Neural cell (in vitro differentiated cells): ENCODE measurements at regions not wholly inside any gene's neighbourhood (a gene's known extent, or its start where the extent isn't known, plus 50 kb on each side); places are given as distances from the start of the nearest gene placed in this dataset.

ENCODE experiments used
- EP300 ChIP-seq: fragments of 450-650 bp; conservative IDR thresholded peaks from 2 replicates; pipeline ENCODE4 v1.6.1; 2014; ENCODE audit warnings: antibody characterized with exemption, mild to moderate bottlenecking, moderate library complexity; ENCODE audit not compliant: poor library complexity, severe bottlenecking
- EZH2 ChIP-seq: fragments of 200-600, 300-800 bp; shearing (Covaris generic), sonication (generic); IDR thresholded peaks from 2 replicates; pipeline ENCODE4 v1.6.1; 2014; ENCODE audit warnings: antibody characterized with exemption, low read length, borderline replicate concordance, mild to moderate bottlenecking; ENCODE audit not compliant: insufficient read depth, poor library complexity, severe bottlenecking
- MXI1 ChIP-seq: fragments of 450-650 bp; conservative IDR thresholded peaks from 2 replicates; pipeline ENCODE4 v1.6.1; 2014; ENCODE audit warnings: antibody characterized with exemption, mild to moderate bottlenecking; ENCODE audit not compliant: poor library complexity, severe bottlenecking
- POLR2AphosphoS5 ChIP-seq: IDR thresholded peaks from 2 replicates; pipeline ENCODE4 v1.6.1; 2012
- TAF1 ChIP-seq: IDR thresholded peaks from 2 replicates; pipeline ENCODE4 v1.6.1; 2012; ENCODE audit warnings: low read depth
- TF ChIP-seq, protein P1 (sequence below): fragments of 450-650 bp; IDR thresholded peaks from 2 replicates; pipeline ENCODE4 v1.5.1; 2014; ENCODE audit warnings: antibody characterized with exemption, mild to moderate bottlenecking, moderate library complexity; ENCODE audit not compliant: poor library complexity, severe bottlenecking
- TF ChIP-seq, protein P2 (sequence below): IDR thresholded peaks from 2 replicates; pipeline ENCODE4 v1.6.1; 2012; ENCODE audit warnings: borderline replicate concordance

DNA sequence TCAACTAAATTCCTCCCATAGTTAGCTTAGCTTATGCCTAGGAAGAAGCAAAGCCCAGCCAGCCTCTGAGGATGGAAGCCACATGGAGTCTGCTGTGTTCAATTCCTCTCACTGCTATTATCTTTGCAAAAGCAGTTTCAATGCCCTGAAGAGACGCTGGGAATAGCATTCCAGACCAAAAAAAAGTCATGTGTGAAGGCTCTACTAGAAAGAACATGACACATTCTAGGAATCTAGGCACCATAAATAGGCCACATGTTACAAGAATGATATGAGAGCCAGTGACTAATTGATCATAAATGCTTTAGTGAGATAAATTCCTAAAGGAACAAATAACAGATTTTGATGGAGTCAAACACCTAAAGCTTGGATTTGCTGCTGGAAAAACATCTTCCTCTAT lies 800.8 kb downstream of the TUSC7 start:
- TF ChIP-seq POLR2AphosphoS5 (no peak), MXI1 (no peak), EZH2 (no peak), EP300 (no peak), TAF1 (no peak)
- TF ChIP-seq, protein P1, sequence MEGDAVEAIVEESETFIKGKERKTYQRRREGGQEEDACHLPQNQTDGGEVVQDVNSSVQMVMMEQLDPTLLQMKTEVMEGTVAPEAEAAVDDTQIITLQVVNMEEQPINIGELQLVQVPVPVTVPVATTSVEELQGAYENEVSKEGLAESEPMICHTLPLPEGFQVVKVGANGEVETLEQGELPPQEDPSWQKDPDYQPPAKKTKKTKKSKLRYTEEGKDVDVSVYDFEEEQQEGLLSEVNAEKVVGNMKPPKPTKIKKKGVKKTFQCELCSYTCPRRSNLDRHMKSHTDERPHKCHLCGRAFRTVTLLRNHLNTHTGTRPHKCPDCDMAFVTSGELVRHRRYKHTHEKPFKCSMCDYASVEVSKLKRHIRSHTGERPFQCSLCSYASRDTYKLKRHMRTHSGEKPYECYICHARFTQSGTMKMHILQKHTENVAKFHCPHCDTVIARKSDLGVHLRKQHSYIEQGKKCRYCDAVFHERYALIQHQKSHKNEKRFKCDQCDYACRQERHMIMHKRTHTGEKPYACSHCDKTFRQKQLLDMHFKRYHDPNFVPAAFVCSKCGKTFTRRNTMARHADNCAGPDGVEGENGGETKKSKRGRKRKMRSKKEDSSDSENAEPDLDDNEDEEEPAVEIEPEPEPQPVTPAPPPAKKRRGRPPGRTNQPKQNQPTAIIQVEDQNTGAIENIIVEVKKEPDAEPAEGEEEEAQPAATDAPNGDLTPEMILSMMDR = no peak
- TF ChIP-seq, protein P2, sequence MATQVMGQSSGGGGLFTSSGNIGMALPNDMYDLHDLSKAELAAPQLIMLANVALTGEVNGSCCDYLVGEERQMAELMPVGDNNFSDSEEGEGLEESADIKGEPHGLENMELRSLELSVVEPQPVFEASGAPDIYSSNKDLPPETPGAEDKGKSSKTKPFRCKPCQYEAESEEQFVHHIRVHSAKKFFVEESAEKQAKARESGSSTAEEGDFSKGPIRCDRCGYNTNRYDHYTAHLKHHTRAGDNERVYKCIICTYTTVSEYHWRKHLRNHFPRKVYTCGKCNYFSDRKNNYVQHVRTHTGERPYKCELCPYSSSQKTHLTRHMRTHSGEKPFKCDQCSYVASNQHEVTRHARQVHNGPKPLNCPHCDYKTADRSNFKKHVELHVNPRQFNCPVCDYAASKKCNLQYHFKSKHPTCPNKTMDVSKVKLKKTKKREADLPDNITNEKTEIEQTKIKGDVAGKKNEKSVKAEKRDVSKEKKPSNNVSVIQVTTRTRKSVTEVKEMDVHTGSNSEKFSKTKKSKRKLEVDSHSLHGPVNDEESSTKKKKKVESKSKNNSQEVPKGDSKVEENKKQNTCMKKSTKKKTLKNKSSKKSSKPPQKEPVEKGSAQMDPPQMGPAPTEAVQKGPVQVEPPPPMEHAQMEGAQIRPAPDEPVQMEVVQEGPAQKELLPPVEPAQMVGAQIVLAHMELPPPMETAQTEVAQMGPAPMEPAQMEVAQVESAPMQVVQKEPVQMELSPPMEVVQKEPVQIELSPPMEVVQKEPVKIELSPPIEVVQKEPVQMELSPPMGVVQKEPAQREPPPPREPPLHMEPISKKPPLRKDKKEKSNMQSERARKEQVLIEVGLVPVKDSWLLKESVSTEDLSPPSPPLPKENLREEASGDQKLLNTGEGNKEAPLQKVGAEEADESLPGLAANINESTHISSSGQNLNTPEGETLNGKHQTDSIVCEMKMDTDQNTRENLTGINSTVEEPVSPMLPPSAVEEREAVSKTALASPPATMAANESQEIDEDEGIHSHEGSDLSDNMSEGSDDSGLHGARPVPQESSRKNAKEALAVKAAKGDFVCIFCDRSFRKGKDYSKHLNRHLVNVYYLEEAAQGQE = no peak
